Stimulated activated naive CD8-positive, alpha-beta T cell treated with anti-CD3 and anti-CD28 coated beads, Interleukin-15, Interleukin-2, amounts not matched to agents 100 ng/mL and 50 ng/mL, for 24 hours (primary cell): ENCODE measurements at regions not wholly inside any gene's neighbourhood (a gene's known extent, or its start where the extent isn't known, plus 50 kb on each side); places are given as distances from the start of the nearest gene placed in this dataset.
"Not testable (repeated sequence)": the region's sequence is repeated elsewhere in the genome, so short reads cannot be mapped to it uniquely, and the experiment has no call there.

ENCODE experiments used
- H3K27ac Mint-ChIP-seq: one replicate; pipeline ENCODE4 v1.8.0; 2021; ENCODE audit warnings: mild to moderate bottlenecking, mixed read lengths
- H3K27me3 Mint-ChIP-seq: one replicate; pipeline ENCODE4 v1.8.0; 2021; ENCODE audit warnings: mixed read lengths
- H3K36me3 Mint-ChIP-seq: one replicate; pipeline ENCODE4 v1.8.0; 2021; ENCODE audit warnings: low read depth, mixed read lengths
- H3K4me1 Mint-ChIP-seq: one replicate; pipeline ENCODE4 v1.8.0; 2021; ENCODE audit warnings: low read depth, mixed read lengths
- H3K4me3 Mint-ChIP-seq: one replicate; pipeline ENCODE4 v1.8.0; 2021; ENCODE audit warnings: mild to moderate bottlenecking, mixed read lengths
- H3K9me3 Mint-ChIP-seq: one replicate; pipeline ENCODE4 v1.8.0; 2021; ENCODE audit warnings: mixed read lengths

- H3K27ac Mint-ChIP-seq = no peak overlapping the region
- H3K4me1 Mint-ChIP-seq = no peaks in the 10 kb centered on the region
- peaks cover 16% of the 10 kb centered on the region for H3K9me3 Mint-ChIP-seq
- no peaks in the 10 kb centered on the region for H3K36me3 Mint-ChIP-seq
- H3K27me3 Mint-ChIP-seq = no peaks in the 10 kb centered on the region
- no peak overlapping the region for H3K4me3 Mint-ChIP-seq
Observed at GRCh38 chr2:40690525-40690924, 238.6 kb upstream of the SLC8A1 start.

- no peaks in the 10 kb centered on the region for H3K4me1 Mint-ChIP-seq
- H3K9me3 Mint-ChIP-seq = no peaks in the 10 kb centered on the region
- no peaks in the 10 kb centered on the region for H3K27me3 Mint-ChIP-seq
- H3K4me3 Mint-ChIP-seq = no peak overlapping the region
- H3K36me3 Mint-ChIP-seq = no peaks in the 10 kb centered on the region
- no peak overlapping the region for H3K27ac Mint-ChIP-seq
Observed at GRCh38 chr2:40700231-40700954, 248.5 kb upstream of the SLC8A1 start.

GRCh38 chr2:40712197-40712894, 260.5 kb upstream of the SLC8A1 start:
- H3K27me3 Mint-ChIP-seq, H3K36me3 Mint-ChIP-seq, H3K9me3 Mint-ChIP-seq, H3K4me3 Mint-ChIP-seq, H3K27ac Mint-ChIP-seq, H3K4me1 Mint-ChIP-seq: not testable (repeated sequence)

GRCh38 chr2:40716879-40717278, 265.0 kb upstream of the SLC8A1 start:
- no peaks in the 10 kb centered on the region for H3K4me1 Mint-ChIP-seq
- H3K9me3 Mint-ChIP-seq = no peaks in the 10 kb centered on the region
- H3K27ac Mint-ChIP-seq = no peak overlapping the region
- H3K4me3 Mint-ChIP-seq = no peak overlapping the region
- H3K36me3 Mint-ChIP-seq = no peaks in the 10 kb centered on the region
- H3K27me3 Mint-ChIP-seq = no peaks in the 10 kb centered on the region

GRCh38 chr2:40719414-40719813, 267.5 kb upstream of the SLC8A1 start:
- H3K4me1 Mint-ChIP-seq = no peaks in the 10 kb centered on the region
- no peak overlapping the region for H3K27ac Mint-ChIP-seq
- H3K9me3 Mint-ChIP-seq = no peaks in the 10 kb centered on the region
- no peaks in the 10 kb centered on the region for H3K36me3 Mint-ChIP-seq
- no peaks in the 10 kb centered on the region for H3K27me3 Mint-ChIP-seq
- no peak overlapping the region for H3K4me3 Mint-ChIP-seq

GRCh38 chr2:40721595-40721994, 269.7 kb upstream of the SLC8A1 start:
- Mint-ChIP-seq H3K27me3 (no peaks in the 10 kb centered on the region), H3K4me3 (no peak overlapping the region), H3K9me3 (no peaks in the 10 kb centered on the region), H3K27ac (no peak overlapping the region), H3K4me1 (no peaks in the 10 kb centered on the region), H3K36me3 (no peaks in the 10 kb centered on the region)

- Mint-ChIP-seq H3K27me3 (no peaks in the 10 kb centered on the region), H3K27ac (no peak overlapping the region), H3K9me3 (no peaks in the 10 kb centered on the region), H3K36me3 (no peaks in the 10 kb centered on the region), H3K4me1 (no peaks in the 10 kb centered on the region), H3K4me3 (no peak overlapping the region)
Observed at GRCh38 chr2:40723194-40723593, 271.3 kb upstream of the SLC8A1 start.

GRCh38 chr2:40725040-40725439, 273.1 kb upstream of the SLC8A1 start:
- H3K27ac Mint-ChIP-seq = no peak overlapping the region
- no peaks in the 10 kb centered on the region for H3K36me3 Mint-ChIP-seq
- no peaks in the 10 kb centered on the region for H3K27me3 Mint-ChIP-seq
- no peaks in the 10 kb centered on the region for H3K9me3 Mint-ChIP-seq
- H3K4me3 Mint-ChIP-seq = no peak overlapping the region
- H3K4me1 Mint-ChIP-seq = no peaks in the 10 kb centered on the region

- no peak overlapping the region for H3K27ac Mint-ChIP-seq
- H3K4me3 Mint-ChIP-seq = no peak overlapping the region
- no peaks in the 10 kb centered on the region for H3K36me3 Mint-ChIP-seq
- no peaks in the 10 kb centered on the region for H3K4me1 Mint-ChIP-seq
- no peaks in the 10 kb centered on the region for H3K27me3 Mint-ChIP-seq
- H3K9me3 Mint-ChIP-seq = no peaks in the 10 kb centered on the region
Observed at GRCh38 chr2:40725950-40726349, 274.1 kb upstream of the SLC8A1 start.

GRCh38 chr2:40734797-40735196, 282.9 kb upstream of the SLC8A1 start:
- H3K27ac Mint-ChIP-seq = no peak overlapping the region
- H3K27me3 Mint-ChIP-seq = no peaks in the 10 kb centered on the region
- H3K36me3 Mint-ChIP-seq = no peaks in the 10 kb centered on the region
- no peaks in the 10 kb centered on the region for H3K9me3 Mint-ChIP-seq
- H3K4me3 Mint-ChIP-seq = no peak overlapping the region
- H3K4me1 Mint-ChIP-seq = no peaks in the 10 kb centered on the region

- Mint-ChIP-seq H3K27ac (no peak overlapping the region), H3K4me1 (no peaks in the 10 kb centered on the region)
Observed at GRCh38 chr2:40737180-40737579, 285.3 kb upstream of the SLC8A1 start.

GRCh38 chr2:40740419-40740818, 288.5 kb upstream of the SLC8A1 start:
- Mint-ChIP-seq H3K4me1 (no peaks in the 10 kb centered on the region), H3K27me3 (no peaks in the 10 kb centered on the region), H3K9me3 (no peaks in the 10 kb centered on the region), H3K4me3 (no peak overlapping the region), H3K27ac (no peak overlapping the region), H3K36me3 (no peaks in the 10 kb centered on the region)

More at GRCh38 chr2:40737180-40737579, 285.3 kb upstream of the SLC8A1 start:
- H3K9me3 Mint-ChIP-seq = no peaks in the 10 kb centered on the region
- no peak overlapping the region for H3K4me3 Mint-ChIP-seq
- no peaks in the 10 kb centered on the region for H3K27me3 Mint-ChIP-seq
- no peaks in the 10 kb centered on the region for H3K36me3 Mint-ChIP-seq

- Mint-ChIP-seq H3K4me1 (no peaks in the 10 kb centered on the region), H3K9me3 (no peaks in the 10 kb centered on the region), H3K27me3 (no peaks in the 10 kb centered on the region), H3K27ac (no peak overlapping the region), H3K36me3 (no peaks in the 10 kb centered on the region), H3K4me3 (no peak overlapping the region)
Observed at GRCh38 chr2:40741532-40741931, 289.6 kb upstream of the SLC8A1 start.

GRCh38 chr2:40746191-40746590, 294.3 kb upstream of the SLC8A1 start:
- Mint-ChIP-seq H3K36me3 (no peaks in the 10 kb centered on the region), H3K4me3 (no peak overlapping the region), H3K9me3 (no peaks in the 10 kb centered on the region), H3K27ac (no peak overlapping the region), H3K27me3 (no peaks in the 10 kb centered on the region), H3K4me1 (no peaks in the 10 kb centered on the region)

- H3K4me3 Mint-ChIP-seq = no peak overlapping the region
- no peaks in the 10 kb centered on the region for H3K9me3 Mint-ChIP-seq
- no peaks in the 10 kb centered on the region for H3K36me3 Mint-ChIP-seq
- no peaks in the 10 kb centered on the region for H3K27me3 Mint-ChIP-seq
- H3K27ac Mint-ChIP-seq = no peak overlapping the region
- no peaks in the 10 kb centered on the region for H3K4me1 Mint-ChIP-seq
Observed at GRCh38 chr2:40751981-40752380, 300.1 kb upstream of the SLC8A1 start.

GRCh38 chr2:40752796-40753195, 300.9 kb upstream of the SLC8A1 start:
- no peaks in the 10 kb centered on the region for H3K4me1 Mint-ChIP-seq
- no peak overlapping the region for H3K27ac Mint-ChIP-seq
- no peaks in the 10 kb centered on the region for H3K9me3 Mint-ChIP-seq
- no peak overlapping the region for H3K4me3 Mint-ChIP-seq
- no peaks in the 10 kb centered on the region for H3K27me3 Mint-ChIP-seq
- no peaks in the 10 kb centered on the region for H3K36me3 Mint-ChIP-seq
